Ascending aorta (tissue), 2 donors: ENCODE measurements at regions not wholly inside any gene's neighbourhood (a gene's known extent, or its start where the extent isn't known, plus 50 kb on each side); places are given as distances from the start of the nearest gene placed in this dataset.

Source experiments
- DNase-seq, 2 donors: peaks; one replicate each; pipeline ENCODE4 v3.0.0-alpha.2; 2019; ENCODE audit warnings: low spot score in 2 of 2
- H3K27ac ChIP-seq, 2 donors: fragments of 200-600 bp; sonication (generic); one replicate each; pipeline ENCODE4 v1.5.1; 2016 to 2017; ENCODE audit warnings: mild to moderate bottlenecking in 1 of 2
- H3K27me3 ChIP-seq: fragments of 200-600 bp; sonication (generic); one replicate; pipeline ENCODE4 v1.5.1; 2017
- H3K36me3 ChIP-seq, 2 donors: fragments of 200-600 bp; sonication (generic); one replicate each; pipeline ENCODE4 v1.5.1; 2016
- H3K4me1 ChIP-seq, 2 donors: fragments of 200-600 bp; sonication (generic); one replicate each; pipeline ENCODE4 v1.5.1; 2016 to 2017; ENCODE audit warnings: mild to moderate bottlenecking in 1 of 2
- H3K4me3 ChIP-seq, 2 donors: fragments of 200-600 bp; sonication (generic); one replicate each; pipeline ENCODE4 v1.5.1; 2016 to 2017; ENCODE audit warnings: mild to moderate bottlenecking in 1 of 2
- H3K9me3 ChIP-seq, 2 donors: fragments of 200-600 bp; sonication (generic); one replicate each; pipeline ENCODE4 v1.5.1; 2016
- CTCF ChIP-seq, 3 experiments: fragments of 200-600 bp in 2 of 3; fragments of 450-650 bp in 1 of 3; sonication (generic) in 2 of 3; IDR thresholded peaks; one replicate each; pipeline ENCODE4 v1.5.1; 2016 to 2019; ENCODE audit warnings: antibody characterized with exemption in 3 of 3, mild to moderate bottlenecking in 1 of 3, moderate library complexity in 1 of 3
- intact Hi-C: fragments of 100-400 bp; cut with DNase I; formaldehyde crosslinking; loops from one replicate; pipeline ENCODE4 v1.15.1; 2023

- H3K36me3 ChIP-seq, result no peaks in the 10 kb centered on the region
- H3K27me3 ChIP-seq, result no peaks in the 10 kb centered on the region
- no peak overlapping the region for H3K27ac ChIP-seq
- intact Hi-C loops, result no loop called here
- no peak for TF ChIP-seq CTCF (IDR thresholded peaks at IDR 0.05)
- no peak overlapping the region for H3K4me3 ChIP-seq
- no peaks in the 10 kb centered on the region for H3K4me1 ChIP-seq
- H3K9me3 ChIP-seq, result no peaks in the 10 kb centered on the region
- DNase-seq, result no peak
Observed at GRCh38 chr2:198268519-198268918, 464.1 kb downstream of the PLCL1 start.

DNA sequence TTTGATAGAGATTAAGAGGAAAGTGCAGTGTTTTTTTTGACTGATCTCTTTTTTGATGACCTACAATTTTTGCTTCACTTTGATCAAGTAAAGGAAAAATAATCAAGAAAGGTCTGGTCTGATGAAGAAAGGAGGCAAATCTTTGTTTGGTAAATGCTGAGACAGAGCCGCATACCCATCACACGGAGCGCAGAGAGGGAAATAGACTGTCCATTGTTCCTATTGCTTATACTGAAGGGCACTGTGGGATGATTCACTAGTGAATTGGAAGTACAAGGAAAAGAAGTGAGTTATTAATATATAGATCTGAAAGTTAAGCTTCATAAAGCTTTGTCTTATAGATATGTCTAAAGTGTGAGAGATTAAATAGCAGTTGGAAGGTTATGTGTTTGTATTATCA lies 455.1 kb downstream of the PLCL1 start:
- Histone ChIP-seq H3K36me3 (no peaks in the 10 kb centered on the region), H3K27me3 (no peaks in the 10 kb centered on the region), H3K4me1 (no peaks in the 10 kb centered on the region), H3K4me3 (no peak overlapping the region), H3K27ac (no peak overlapping the region), H3K9me3 (no peaks in the 10 kb centered on the region)
- TF ChIP-seq CTCF (IDR thresholded peaks at IDR 0.05), result no peak
- intact Hi-C loops, result no loop called here
- no peak for DNase-seq

GRCh38 chr2:198254536-198255090 lies 450.2 kb downstream of the PLCL1 start:
- Histone ChIP-seq H3K9me3 (no peaks in the 10 kb centered on the region), H3K36me3 (no peaks in the 10 kb centered on the region), H3K4me1 (no peaks in the 10 kb centered on the region), H3K4me3 (no peak overlapping the region), H3K27ac (no peak overlapping the region), H3K27me3 (no peaks in the 10 kb centered on the region)
- intact Hi-C loops, result no loop called here
- TF ChIP-seq CTCF (IDR thresholded peaks at IDR 0.05), result no peak
- no peak for DNase-seq

- no peak for DNase-seq
- intact Hi-C loops, result no loop called here
- Histone ChIP-seq H3K9me3 (no peaks in the 10 kb centered on the region), H3K27me3 (no peaks in the 10 kb centered on the region), H3K27ac (no peak overlapping the region), H3K36me3 (no peaks in the 10 kb centered on the region), H3K4me3 (no peak overlapping the region), H3K4me1 (no peaks in the 10 kb centered on the region)
- no peak for TF ChIP-seq CTCF (IDR thresholded peaks at IDR 0.05)
Observed at GRCh38 chr2:198253995-198254394, 449.6 kb downstream of the PLCL1 start.

GRCh38 chr2:198252472-198252871 lies 448.1 kb downstream of the PLCL1 start:
- DNase-seq, result no peak
- H3K4me1 ChIP-seq, result no peaks in the 10 kb centered on the region
- H3K36me3 ChIP-seq, result no peaks in the 10 kb centered on the region
- H3K4me3 ChIP-seq, result no peak overlapping the region
- no peak overlapping the region for H3K27ac ChIP-seq
- no peaks in the 10 kb centered on the region for H3K27me3 ChIP-seq
- no peak for TF ChIP-seq CTCF (IDR thresholded peaks at IDR 0.05)
- intact Hi-C loops, result no loop called here
- no peaks in the 10 kb centered on the region for H3K9me3 ChIP-seq

- no peak for TF ChIP-seq CTCF (IDR thresholded peaks at IDR 0.05)
- Histone ChIP-seq H3K9me3 (no peaks in the 10 kb centered on the region), H3K27me3 (no peaks in the 10 kb centered on the region), H3K4me1 (no peaks in the 10 kb centered on the region), H3K27ac (no peak overlapping the region), H3K36me3 (no peaks in the 10 kb centered on the region), H3K4me3 (no peak overlapping the region)
- DNase-seq, result no peak
- intact Hi-C loops, result no loop called here
Observed at GRCh38 chr2:198242093-198242492, 437.7 kb downstream of the PLCL1 start.
